NCI-H526 treated with DMSO at 0.1 percent for 48 hours (cell line): ENCODE measurements at regions not wholly inside any gene's neighbourhood (a gene's known extent, or its start where the extent isn't known, plus 50 kb on each side); places are given as distances from the start of the nearest gene placed in this dataset.

Source experiments
- DNase-seq: peaks from one replicate; lab custom pipeline; 2025; lab: John Stamatoyannopoulos, UW

DNA sequence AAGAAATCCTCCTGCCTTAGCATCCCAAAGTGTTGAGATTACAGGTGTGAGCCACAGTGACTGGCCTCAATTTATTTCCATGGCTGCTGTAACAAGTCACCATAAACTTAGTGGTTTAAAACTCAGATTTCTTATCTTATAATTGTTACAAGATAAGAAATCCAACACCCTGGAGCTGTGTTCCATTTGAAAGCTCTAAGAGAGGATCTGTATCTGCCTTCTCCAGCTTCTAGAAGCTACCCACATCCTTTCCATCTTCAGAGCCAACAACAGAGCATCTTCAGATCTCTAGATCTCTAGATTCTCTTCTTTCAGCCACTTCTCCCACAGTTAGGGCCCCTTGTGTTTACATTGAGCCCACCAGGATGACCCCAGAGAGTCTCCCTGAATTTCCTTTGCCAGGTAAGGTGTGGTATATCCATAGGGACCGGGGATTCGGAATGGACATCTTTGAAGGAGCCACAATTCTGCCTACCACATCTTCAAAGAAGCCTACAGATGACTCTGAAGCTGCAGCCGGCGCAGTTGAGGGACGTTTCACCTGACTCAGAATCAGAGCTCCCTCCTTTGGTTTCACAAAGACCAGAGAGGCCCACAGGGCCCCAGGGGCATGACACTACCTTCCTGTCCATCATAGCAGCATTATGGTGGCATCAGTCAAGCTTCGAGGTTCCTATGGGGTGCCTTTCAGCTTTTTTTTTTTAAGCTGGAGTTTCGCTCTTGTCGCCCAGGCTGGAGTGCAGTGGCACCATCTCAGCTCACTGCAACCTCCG, 87.0 kb upstream of the IGF1R start:
- no peak for DNase-seq

DNA sequence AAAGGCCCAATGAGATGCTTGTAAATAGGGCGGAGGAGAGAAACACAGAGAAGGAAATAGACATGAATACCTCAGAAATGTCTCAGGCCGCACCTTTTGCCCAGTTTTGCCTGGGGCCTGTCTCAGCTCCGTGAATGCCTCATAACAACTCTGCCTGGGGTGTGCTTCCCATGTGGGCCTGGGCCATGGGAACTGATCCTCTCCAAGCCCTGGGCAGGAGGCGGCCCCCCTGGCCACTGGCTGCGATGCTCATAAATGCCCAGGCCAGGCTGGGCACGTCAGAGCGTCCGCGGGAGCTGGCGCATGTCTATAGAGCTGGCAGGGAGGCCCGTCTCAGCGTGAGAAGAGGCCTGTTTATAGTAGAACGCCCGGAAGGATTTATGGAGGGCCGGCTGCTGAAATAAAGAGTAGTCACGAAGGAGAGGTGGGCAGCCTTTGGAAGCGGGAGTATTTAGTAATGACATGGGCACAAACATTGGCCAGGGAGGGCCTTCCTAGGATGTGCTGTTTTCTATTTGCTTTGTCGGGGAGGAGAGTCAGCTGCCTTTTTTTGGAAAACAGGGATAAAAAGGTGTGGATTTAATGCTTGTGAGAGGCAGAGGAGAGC, 85.9 kb upstream of the IGF1R start:
- no peak for DNase-seq

DNA sequence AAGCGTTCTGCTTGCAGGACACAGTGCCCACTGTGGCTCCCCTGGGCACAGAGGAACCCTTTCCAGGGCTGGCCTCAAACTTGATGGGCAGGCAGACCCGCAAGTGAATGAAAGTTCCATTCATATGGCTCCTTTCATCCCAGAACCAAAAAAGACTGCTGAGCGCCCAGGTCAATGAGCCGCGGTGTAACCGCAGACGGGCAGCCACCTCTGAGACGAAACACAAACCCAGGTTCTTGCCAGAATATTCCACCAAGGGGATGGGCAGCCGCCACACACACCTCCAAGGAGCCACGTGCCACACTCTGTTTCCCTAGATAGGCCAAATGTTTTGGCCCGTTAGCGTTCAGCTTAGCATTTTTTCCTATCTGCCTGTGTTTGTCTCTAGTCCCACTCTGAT, 82.8 kb upstream of the IGF1R start:
- no peak for DNase-seq

DNA sequence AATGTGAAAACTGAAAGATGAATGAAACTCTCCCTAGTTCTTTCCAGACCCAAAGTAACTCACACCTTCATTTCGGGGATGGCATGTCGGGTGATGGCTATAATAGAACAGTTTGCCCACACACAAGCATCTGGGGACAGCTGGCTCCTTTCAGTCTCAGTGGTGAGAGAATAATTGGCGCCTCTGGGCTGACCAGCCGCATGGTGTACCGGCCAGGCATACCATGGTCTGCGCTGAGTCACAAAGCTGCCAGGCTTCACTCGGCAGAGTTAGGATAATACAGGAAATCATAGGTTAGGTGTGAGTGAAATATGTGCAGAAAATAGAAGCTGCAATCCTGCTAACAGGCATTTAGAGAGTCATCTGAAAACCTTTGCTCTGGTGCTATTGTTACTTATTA, 80.4 kb upstream of the IGF1R start:
- DNase-seq: no peak

DNA sequence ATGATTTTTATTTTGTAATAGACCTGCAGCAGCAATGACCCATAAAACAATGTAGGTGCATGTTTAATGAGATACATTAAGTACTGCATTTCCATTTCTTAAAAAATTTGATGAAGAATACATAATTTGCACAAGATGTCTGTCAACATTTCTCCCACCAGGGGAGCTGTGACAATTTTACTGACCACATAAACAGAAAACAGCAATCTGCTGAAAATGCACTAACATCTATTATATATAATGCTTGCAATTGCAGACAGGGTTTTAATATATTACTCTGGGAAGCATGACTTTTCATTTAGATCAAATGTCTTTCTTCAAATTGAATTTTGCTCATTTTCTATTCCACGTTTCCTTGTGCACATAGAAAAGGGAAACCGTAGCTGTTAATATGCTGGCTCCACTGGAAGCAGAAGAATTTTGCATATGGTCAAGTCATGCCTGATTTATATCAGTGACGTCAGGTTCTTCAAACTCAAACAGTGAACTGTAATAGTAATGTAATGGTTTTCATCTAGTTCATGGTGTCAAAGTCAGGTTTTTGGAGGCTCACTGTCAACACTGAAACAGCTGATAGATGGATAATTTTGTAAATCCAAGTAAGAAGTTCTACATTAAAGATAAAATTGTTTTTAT, 79.8 kb upstream of the IGF1R start:
- no peak for DNase-seq

DNA sequence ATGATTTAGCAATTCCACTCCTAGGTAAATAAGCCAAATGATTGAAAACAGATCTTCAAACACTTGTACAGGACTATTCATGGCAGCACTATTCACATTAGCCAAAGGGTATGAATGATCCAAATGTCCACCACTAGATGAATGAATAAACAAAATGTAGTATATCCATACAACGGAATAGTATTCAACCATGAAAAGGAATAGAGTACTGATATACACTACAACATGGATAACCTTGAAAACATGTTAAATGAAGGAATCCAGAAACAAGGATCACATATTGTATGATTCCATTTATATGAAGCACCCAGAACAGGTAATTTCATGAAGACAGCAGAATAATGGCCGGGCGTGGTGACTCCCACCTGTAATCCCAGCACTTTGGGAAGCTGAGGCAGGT, 78.2 kb upstream of the IGF1R start:
- DNase-seq: no peak

DNA sequence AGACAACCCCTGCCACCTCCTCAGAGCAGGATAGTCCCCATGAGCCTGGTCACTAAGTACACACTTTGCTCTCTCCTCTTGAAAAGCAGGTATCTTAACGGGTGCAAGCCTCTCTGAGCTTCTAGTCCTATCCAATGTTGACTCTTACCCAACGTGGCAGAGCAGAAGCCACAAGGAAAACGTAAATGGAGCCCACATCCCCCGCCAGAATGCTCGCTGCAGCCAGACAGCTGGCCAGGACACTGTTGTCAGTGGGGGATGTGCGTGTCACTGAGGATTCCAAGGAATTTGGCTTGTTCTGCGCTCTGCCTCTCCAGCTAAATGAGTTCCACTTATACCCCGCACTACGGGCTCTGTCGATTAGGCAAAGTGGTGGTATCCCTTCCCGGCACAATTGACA, 67.8 kb upstream of the IGF1R start:
- no peak for DNase-seq

DNA sequence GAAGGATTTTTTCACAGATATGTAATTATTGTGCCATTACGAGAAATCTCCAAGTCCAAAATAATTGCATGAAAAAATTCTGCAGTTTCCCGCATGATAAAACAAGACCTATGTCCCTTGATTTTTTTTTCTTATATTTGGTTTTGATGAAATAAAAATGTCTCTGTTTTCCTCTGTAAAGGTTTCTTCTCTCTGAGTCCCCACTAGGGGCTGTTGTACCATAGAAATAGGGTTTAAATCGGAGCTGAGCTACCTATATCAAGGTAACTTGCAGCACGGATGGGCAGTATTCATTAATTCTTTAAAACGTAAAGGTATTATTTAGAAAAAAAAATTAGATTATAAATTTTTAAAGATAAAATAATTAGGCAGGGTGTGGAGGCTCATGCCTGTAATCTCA, 66.6 kb upstream of the IGF1R start:
- no peak for DNase-seq

DNA sequence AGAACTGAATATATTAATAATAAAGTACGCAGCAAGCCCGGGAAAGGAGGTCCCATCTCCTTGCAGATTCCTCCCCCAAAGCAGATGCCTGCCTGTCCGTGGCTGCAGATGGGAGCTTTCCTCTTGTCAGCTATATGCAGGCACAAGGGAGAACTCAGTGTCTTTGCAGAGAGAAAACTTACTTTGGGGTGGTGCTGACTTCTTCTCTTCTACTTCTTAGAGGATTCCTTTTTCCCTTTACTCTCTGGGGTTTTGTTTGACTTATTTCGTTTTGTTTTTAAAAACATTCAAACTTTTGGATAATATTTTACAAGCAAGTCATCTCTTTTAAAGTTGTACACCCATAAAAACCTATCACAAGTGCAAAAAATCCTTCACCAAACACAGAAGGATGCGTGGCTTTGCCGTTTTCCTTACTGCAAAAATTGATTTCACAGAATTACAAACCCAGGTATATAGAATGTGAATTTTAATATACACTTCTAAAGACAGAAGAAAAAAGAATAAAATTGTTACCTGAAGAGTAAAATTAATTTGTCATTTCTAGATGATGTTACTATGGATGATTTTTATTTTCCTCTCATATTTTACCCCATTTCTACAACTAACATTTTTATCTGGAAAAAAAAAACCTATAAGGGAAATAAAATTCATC, 65.3 kb upstream of the IGF1R start:
- no peak for DNase-seq

DNA sequence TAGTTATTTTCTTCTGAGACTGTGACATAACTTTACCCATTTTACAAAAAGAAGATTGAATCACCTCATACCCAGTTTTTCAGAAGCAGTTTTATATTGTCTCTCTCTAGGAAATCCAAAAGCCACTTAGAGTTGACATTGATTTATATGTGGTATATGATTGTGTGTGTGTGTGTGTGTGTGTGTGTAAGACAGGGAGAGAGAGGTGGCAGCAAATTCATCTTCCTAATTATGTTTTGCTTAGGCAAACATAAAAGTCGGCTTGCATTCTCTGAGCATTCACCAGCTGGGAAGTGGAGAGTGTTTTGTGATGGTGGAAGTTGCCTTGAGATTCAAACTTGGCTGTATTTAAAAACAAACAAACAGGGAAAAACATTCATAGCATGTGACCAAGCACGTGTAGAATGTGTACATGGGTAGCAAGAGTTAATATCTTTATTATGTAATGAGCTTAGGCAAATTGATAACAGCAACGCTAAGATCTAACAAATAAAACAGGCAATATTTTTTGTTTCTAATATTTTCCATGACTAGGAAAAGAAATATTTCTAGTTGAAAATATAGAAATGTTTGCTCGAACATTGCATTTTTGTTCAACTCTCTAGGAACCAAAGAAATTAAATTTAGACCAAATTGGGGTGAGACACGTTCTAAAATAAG, 64.4 kb upstream of the IGF1R start:
- no peak for DNase-seq

DNA sequence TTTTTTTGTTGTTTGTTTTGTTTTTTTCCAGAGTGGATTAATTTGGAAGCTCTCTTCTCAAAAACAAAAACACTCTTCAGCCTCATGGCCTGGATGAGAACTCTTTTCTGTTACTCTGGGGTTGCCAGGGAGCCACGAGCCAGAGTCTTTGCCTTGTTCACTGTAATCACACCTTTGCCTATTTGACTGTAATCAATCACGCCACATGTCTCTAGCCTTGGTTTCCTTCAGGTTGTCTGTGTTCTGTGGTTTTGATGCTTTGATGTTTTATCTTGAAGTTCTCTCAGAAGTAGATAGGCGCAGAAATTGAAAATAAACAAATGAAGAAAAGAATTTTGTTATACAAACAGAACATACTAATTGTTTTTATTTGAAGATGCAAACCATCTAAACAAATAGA, 62.3 kb upstream of the IGF1R start:
- DNase-seq: peak; percentile 55

DNA sequence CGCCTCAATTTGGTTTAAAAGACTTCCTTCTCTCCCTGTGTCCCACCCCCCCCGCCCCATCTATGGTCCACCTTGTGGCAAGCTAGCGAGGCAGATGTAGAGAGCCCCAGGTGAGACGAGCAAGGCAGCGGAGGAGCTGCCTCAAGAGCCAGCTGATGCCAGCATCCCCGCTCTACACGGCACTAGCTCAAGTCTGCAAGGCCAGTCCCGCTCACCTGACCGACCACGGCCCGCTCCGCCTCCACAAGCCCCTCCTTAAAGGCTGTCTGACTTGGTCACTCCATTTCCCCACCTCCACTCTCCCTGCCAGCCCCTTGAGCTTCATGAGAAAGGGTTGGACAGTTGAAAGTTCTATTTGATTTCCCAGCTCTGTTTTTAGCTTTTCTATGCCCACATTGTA, 56.2 kb upstream of the IGF1R start:
- no peak for DNase-seq

DNA sequence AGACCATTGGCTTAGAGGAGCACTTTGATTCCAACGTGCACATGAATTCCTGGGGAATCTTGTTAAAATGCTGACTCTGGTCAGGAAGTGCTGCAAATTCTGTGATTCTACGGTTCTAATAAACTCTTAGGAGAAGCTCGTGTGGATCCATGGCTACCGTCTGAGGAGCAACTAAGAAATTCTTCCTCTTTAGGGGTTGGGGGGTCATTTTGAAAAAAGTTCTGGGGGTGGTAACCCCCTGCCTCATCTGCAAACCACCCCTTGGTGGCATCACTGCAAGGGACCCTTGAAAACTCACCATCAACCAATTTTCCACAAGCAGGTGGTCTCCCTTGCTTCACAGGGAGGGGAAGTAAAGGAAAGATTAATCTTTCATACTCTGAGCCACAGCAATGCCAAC, 52.2 kb upstream of the IGF1R start:
- no peak for DNase-seq

DNA sequence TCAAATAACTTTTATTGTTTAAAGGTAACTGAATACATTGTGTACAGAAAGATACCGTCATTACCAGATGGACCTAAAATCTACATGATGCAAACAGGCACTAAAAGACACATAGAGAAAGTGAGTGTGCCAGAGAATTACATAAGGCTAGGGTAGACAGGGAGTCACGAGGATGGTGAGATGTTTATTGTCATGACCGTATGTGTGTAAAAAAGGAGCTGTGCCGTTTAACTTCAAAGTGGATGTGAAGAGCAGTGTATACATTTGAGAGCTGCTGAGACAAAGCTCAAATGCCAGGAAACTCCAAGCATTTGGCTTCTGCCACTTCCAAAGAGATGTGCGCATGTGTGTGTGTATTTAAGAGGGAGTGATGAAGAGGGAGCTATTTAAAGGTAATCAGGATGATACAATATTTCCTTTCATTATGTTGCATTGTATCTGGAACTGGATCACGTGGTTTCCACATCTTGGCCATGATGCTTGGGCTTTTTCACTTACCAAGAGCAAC, 51.4 kb upstream of the IGF1R start:
- DNase-seq: no peak

DNA sequence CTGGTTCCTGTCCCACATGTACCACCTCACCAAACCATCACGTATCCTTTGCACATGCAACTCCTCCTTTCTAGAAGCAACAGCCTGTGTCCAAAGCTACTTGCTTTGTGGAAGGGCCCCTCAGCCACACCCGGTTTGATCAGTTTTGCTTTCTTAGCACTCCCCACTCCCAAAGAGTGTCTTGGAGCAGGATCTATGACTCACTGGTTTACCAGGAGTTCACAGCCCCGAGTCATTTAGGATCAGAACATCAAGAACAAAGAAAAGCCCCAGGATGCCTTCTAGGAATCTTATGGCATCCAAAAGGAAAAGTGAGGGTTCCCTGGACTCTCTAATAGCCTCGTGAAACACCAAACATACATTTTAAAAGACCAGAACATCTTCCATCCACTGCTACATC, 50.7 kb upstream of the IGF1R start:
- DNase-seq: no peak
